B cell (primary cell): ENCODE measurements at regions not wholly inside any gene's neighbourhood (a gene's known extent, or its start where the extent isn't known, plus 50 kb on each side); places are given as distances from the start of the nearest gene placed in this dataset.

Experiments
- ATAC-seq: fragments of 200-7000 bp; cut with Tn5 transposase; one replicate; pipeline ENCODE4 v1.10.0; 2021; ENCODE audit warnings: low read depth, mild to moderate bottlenecking, moderate number of reproducible peaks, moderate library complexity
- CTCF ChIA-PET: fragments of 350-600 bp; sonication (Branson Sonifier 250); formaldehyde crosslinking; loops from one replicate; lab custom pipeline; 2021; ENCODE audit warnings: antibody characterized with exemption, inconsistent platforms; lab: Charles Lee
- POLR2A ChIA-PET: fragments of 350-600 bp; sonication (Branson Sonifier 250); formaldehyde crosslinking; loops from one replicate; lab custom pipeline; 2021; ENCODE audit warnings: antibody characterized with exemption; lab: Charles Lee
- DNase-seq: peaks from one replicate; pipeline ENCODE4 v3.0.0; 2013
- H2AFZ ChIP-seq: 2 replicates; pipeline ENCODE4 v1.6.1; 2012; ENCODE audit warnings: mild to moderate bottlenecking, low read depth, low read length; ENCODE audit not compliant: insufficient read depth, poor library complexity, severe bottlenecking
- H3K27ac ChIP-seq, 2 donors: 1 replicate in 1 of 2; 2 replicates in 1 of 2; pipeline ENCODE4 v1.5.1; 2012 to 2013; ENCODE audit warnings: low read length in 2 of 2, mild to moderate bottlenecking in 2 of 2, moderate library complexity in 1 of 2
- H3K27me3 ChIP-seq, 4 experiments: fragments of 200-600 bp in 1 of 4; sonication (generic) in 1 of 4; replicated peaks in 1 of 4; 1 replicate in 2 of 4; 2 replicates in 2 of 4; pipeline versions ENCODE4 v1.6.1 to v1.7.0; 2013 to 2016; ENCODE audit warnings: low read length in 3 of 4, mild to moderate bottlenecking in 2 of 4, mixed read lengths in 1 of 4, moderate library complexity in 1 of 4; ENCODE audit not compliant: insufficient read depth in 4 of 4, control insufficient read depth in 3 of 4; ENCODE audit errors: control extremely low read depth in 1 of 4
- H3K36me3 ChIP-seq, 2 experiments: replicated peaks in 1 of 2; 1 replicate in 1 of 2; 2 replicates in 1 of 2; pipeline versions ENCODE4 v1.6.1 to v1.7.1; 2013; ENCODE audit warnings: low read length in 1 of 2; ENCODE audit not compliant: insufficient read depth in 2 of 2, control insufficient read depth in 1 of 2; ENCODE audit errors: control extremely low read depth in 1 of 2, extremely low read depth in 1 of 2
- H3K4me1 ChIP-seq, 2 donors: fragments of 200-600 bp in 1 of 2; sonication (generic) in 1 of 2; 1 replicate in 1 of 2; 2 replicates in 1 of 2; pipeline versions ENCODE4 v1.5.1 to v1.6.1; 2013 to 2017; ENCODE audit warnings: low read length in 2 of 2; ENCODE audit not compliant: control insufficient read depth in 2 of 2, insufficient read depth in 2 of 2
- H3K4me2 ChIP-seq: replicated peaks from 2 replicates; pipeline ENCODE3; 2012; ENCODE audit warnings: mild to moderate bottlenecking, low read depth, low read length; ENCODE audit not compliant: poor library complexity, severe bottlenecking
- H3K4me3 ChIP-seq, 5 experiments: fragments of 200-600 bp in 1 of 5; sonication (generic) in 1 of 5; 1 replicate in 3 of 5; 2 replicates in 2 of 5; pipeline versions ENCODE4 v1.5.1 to v1.7.0; 2011 to 2016; ENCODE audit warnings: low read length in 4 of 5, mild to moderate bottlenecking in 4 of 5, low read depth in 2 of 5, control low read depth in 1 of 5, moderate library complexity in 1 of 5; ENCODE audit not compliant: insufficient read depth in 1 of 5; ENCODE audit errors: control extremely low read depth in 1 of 5, extremely low read depth in 1 of 5
- H3K79me2 ChIP-seq: fragments of 200-600 bp; sonication (generic); one replicate; pipeline ENCODE4 v1.6.0; 2016; ENCODE audit warnings: low read length; ENCODE audit not compliant: control insufficient read depth, insufficient read depth
- H3K9ac ChIP-seq: fragments of 200-600 bp; sonication (generic); 2 replicates; pipeline ENCODE4 v1.6.1; 2017; ENCODE audit warnings: mild to moderate bottlenecking, low read length, moderate library complexity
- H3K9me3 ChIP-seq, 3 donors: one replicate each; pipeline versions ENCODE4 v1.6.1 to v1.7.1; 2013; ENCODE audit warnings: low read length in 2 of 3; ENCODE audit not compliant: control insufficient read depth in 2 of 3, insufficient read depth in 1 of 3; ENCODE audit errors: control extremely low read depth in 1 of 3
- H4K20me1 ChIP-seq: 2 replicates; pipeline ENCODE4 v1.6.0; 2012; ENCODE audit warnings: mild to moderate bottlenecking, low read length; ENCODE audit not compliant: insufficient read depth, control insufficient read depth, poor library complexity, severe bottlenecking
- H3K27ac Mint-ChIP-seq: one replicate; pipeline ENCODE4 v1.8.0; 2021; ENCODE audit warnings: mixed read lengths
- H3K27me3 Mint-ChIP-seq: one replicate; pipeline ENCODE4 v1.8.0; 2021; ENCODE audit warnings: mixed read lengths
- H3K4me1 Mint-ChIP-seq: one replicate; pipeline ENCODE4 v1.8.0; 2021; ENCODE audit warnings: mixed read lengths
- H3K4me3 Mint-ChIP-seq: one replicate; pipeline ENCODE4 v1.8.0; 2021; ENCODE audit warnings: mixed read lengths
- H3K9me3 Mint-ChIP-seq: one replicate; pipeline ENCODE4 v1.8.0; 2022; ENCODE audit warnings: mixed read lengths; ENCODE audit not compliant: insufficient read depth
- CTCF ChIP-seq: fragments of 200-600 bp; IDR thresholded peaks from one replicate; pipeline ENCODE4 v1.8.0; 2022; ENCODE audit warnings: antibody characterized with exemption, mild to moderate bottlenecking
- EZH2 ChIP-seq: IDR thresholded peaks from 2 replicates; pipeline ENCODE4 v1.6.1; 2012; ENCODE audit warnings: borderline replicate concordance, low read depth, mild to moderate bottlenecking, moderate library complexity, low read length; ENCODE audit not compliant: insufficient read depth, poor library complexity, severe bottlenecking
- WGBS: methylation state at CpG from one replicate; pipeline ENCODE4 v1.1.5; 2013; ENCODE audit warnings: missing lambda C conversion rate; ENCODE audit not compliant: insufficient coverage; 5-methylcytosine and 5-hydroxymethylcytosine counted together
- intact Hi-C: fragments of 100-400 bp; cut with micrococcal nuclease; formaldehyde crosslinking; loops from one replicate; pipeline ENCODE4 v1.10.0; 2022

GRCh38 chr13:105725887-105726286, 809.6 kb downstream of the EFNB2 start:
- ChIA-PET POLR2A (no interaction called here), CTCF (no interaction called here)
- Mint-ChIP-seq H3K27me3 (no peaks in the 10 kb centered on the region), H3K4me1 (no peaks in the 10 kb centered on the region), H3K9me3 (peaks cover 2% of the 10 kb centered on the region), H3K4me3 (no peak overlapping the region), H3K27ac (no peak overlapping the region)
- H2AFZ ChIP-seq = no peak overlapping the region
- H3K27ac ChIP-seq = no peak overlapping the region
- H4K20me1 ChIP-seq = no peaks in the 10 kb centered on the region
- no peak overlapping the region for H3K9ac ChIP-seq
- no peaks in the 10 kb centered on the region for H3K27me3 ChIP-seq
- DNase-seq (no peak), ATAC-seq (no peak)
- no peaks in the 10 kb centered on the region for H3K36me3 ChIP-seq
- no peaks in the 10 kb centered on the region for H3K4me1 ChIP-seq
- H3K79me2 ChIP-seq = no peaks in the 10 kb centered on the region
- TF ChIP-seq EZH2 (no peak), CTCF (no peak)
- intact Hi-C loops = no loop called here
- 80% methylated on average over 2 of the region's 8 CpGs for WGBS
- peaks cover 0 to 2% (median 0%) of the 10 kb centered on the region in 3 donors for H3K9me3 ChIP-seq
- no peak overlapping the region for H3K4me3 ChIP-seq
- H3K4me2 ChIP-seq = no peak overlapping the region

GRCh38 chr13:105721016-105721415, 814.4 kb downstream of the EFNB2 start:
- Mint-ChIP-seq H3K27ac (no peak overlapping the region), H3K4me1 (no peaks in the 10 kb centered on the region), H3K27me3 (no peaks in the 10 kb centered on the region), H3K4me3 (no peak overlapping the region), H3K9me3 (peaks cover 4% of the 10 kb centered on the region)
- ChIA-PET CTCF (no interaction called here), POLR2A (no interaction called here)
- H2AFZ ChIP-seq = no peak overlapping the region
- DNase-seq (no peak), ATAC-seq (no peak)
- no peaks in the 10 kb centered on the region for H3K79me2 ChIP-seq
- intact Hi-C loops = no loop called here
- H3K27ac ChIP-seq = no peak overlapping the region
- no peaks in the 10 kb centered on the region for H3K4me1 ChIP-seq
- no peaks in the 10 kb centered on the region for H4K20me1 ChIP-seq
- H3K4me2 ChIP-seq = no peak overlapping the region
- no peak overlapping the region for H3K9ac ChIP-seq
- H3K4me3 ChIP-seq = no peak overlapping the region
- H3K9me3 ChIP-seq = no peaks in the 10 kb centered on the region
- 100% methylated on average over 3 of the region's 3 CpGs for WGBS
- H3K27me3 ChIP-seq = no peaks in the 10 kb centered on the region
- TF ChIP-seq EZH2 = no peak
- TF ChIP-seq CTCF = no peak
- no peaks in the 10 kb centered on the region for H3K36me3 ChIP-seq
